ENCODE measurements at regions not wholly inside any gene's neighbourhood (a gene's known extent, or its start where the extent isn't known, plus 50 kb on each side); places are given as distances from the start of the nearest gene placed in this dataset.

- TF ChIP-seq CHD1 (IDR thresholded peaks at IDR 0.05; ENCODE audit: low read depth, low read length) (no peak), ATF2 (IDR thresholded peaks at IDR 0.05; ENCODE audit: low read length) (no peak), POU5F1 (IDR thresholded peaks at IDR 0.05; ENCODE audit: low read depth, low read length) (no peak), FOSL1 (IDR thresholded peaks at IDR 0.05; ENCODE audit: insufficient read depth, low read depth, low read length) (no peak), GTF2F1 (IDR thresholded peaks at IDR 0.05; ENCODE audit: borderline replicate concordance, low read depth, low read length) (no peak), ATF3 (IDR thresholded peaks at IDR 0.05; ENCODE audit: insufficient read depth, low read depth, low read length) (no peak)
Measured at GRCh38 chr4:60033826-60034225, 1166.3 kb upstream of the ADGRL3 start (continued).
